NB4 (cell line): ENCODE measurements at regions not wholly inside any gene's neighbourhood (a gene's known extent, or its start where the extent isn't known, plus 50 kb on each side); places are given as distances from the start of the nearest gene placed in this dataset.

Source experiments
- DNase-seq: peaks from one replicate; pipeline ENCODE4 v3.0.0; 2010; ENCODE audit warnings: low read depth
- H3K4me3 ChIP-seq: one replicate; pipeline ENCODE4 v1.5.1; 2011; ENCODE audit warnings: mild to moderate bottlenecking, low read depth, low read length, moderate library complexity
- MAX ChIP-seq: IDR thresholded peaks from 2 replicates; pipeline ENCODE4 v1.6.1; 2011; ENCODE audit warnings: low read depth, low read length
- MYC ChIP-seq: IDR thresholded peaks from 2 replicates; pipeline ENCODE4 v1.6.1; 2011; ENCODE audit warnings: low read depth, low read length
- POLR2A ChIP-seq: IDR thresholded peaks from 2 replicates; pipeline ENCODE4 v1.6.1; 2011; ENCODE audit warnings: mild to moderate bottlenecking; ENCODE audit not compliant: insufficient read length; ENCODE audit errors: extremely low read depth
- TF ChIP-seq, protein P1 (sequence below): IDR thresholded peaks from one replicate; pipeline ENCODE4 v1.5.1; 2012; ENCODE audit warnings: low read depth, low read length

DNA sequence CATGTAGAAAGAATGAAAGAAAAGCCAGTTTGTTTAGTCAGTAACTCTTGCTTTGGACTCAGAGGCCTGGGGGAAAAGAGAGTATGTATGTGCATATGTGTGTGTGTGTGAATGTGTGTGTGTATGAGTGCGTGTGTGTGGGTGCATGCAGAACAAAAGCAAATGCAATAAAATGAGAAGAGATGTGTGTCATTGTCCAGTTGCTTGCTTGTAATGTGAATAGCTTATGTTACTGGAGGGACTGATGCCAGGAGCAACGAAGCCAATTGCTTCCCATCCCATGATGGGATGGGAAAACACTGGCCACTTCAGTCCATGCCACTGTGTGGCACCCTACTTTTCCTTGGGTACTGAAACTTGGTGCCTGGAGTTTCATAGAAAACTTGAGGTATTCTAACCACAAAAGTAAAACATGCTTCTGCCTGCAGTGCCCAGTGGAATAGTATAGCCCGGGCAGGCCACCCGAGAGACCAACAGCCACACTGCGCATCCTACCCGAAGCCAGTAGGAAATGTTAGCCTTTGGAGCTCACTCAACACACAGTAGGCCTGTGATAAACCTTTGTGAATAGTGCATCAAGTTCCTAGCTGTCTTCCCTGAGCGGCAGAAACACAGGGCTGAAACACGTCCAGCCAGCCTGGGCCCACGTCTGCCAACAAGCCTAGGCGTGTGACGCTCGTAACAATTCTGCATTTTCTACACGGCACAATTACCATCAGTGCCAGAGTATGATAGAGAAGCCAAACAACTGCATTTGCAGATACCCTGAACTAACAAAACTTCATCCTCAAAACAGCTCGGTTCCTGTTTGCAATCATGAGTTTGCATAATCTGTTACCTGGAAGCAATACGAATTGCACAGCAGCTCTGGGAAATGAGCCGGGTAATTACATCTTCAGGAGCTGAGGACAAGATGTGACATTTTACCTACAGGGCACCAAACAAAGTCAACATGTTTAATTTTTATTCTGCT is 198.1 kb downstream of the SYK start:
- DNase-seq = no peak
- no peak overlapping the region for H3K4me3 ChIP-seq
- TF ChIP-seq, protein P1, sequence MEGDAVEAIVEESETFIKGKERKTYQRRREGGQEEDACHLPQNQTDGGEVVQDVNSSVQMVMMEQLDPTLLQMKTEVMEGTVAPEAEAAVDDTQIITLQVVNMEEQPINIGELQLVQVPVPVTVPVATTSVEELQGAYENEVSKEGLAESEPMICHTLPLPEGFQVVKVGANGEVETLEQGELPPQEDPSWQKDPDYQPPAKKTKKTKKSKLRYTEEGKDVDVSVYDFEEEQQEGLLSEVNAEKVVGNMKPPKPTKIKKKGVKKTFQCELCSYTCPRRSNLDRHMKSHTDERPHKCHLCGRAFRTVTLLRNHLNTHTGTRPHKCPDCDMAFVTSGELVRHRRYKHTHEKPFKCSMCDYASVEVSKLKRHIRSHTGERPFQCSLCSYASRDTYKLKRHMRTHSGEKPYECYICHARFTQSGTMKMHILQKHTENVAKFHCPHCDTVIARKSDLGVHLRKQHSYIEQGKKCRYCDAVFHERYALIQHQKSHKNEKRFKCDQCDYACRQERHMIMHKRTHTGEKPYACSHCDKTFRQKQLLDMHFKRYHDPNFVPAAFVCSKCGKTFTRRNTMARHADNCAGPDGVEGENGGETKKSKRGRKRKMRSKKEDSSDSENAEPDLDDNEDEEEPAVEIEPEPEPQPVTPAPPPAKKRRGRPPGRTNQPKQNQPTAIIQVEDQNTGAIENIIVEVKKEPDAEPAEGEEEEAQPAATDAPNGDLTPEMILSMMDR = no peak

DNA sequence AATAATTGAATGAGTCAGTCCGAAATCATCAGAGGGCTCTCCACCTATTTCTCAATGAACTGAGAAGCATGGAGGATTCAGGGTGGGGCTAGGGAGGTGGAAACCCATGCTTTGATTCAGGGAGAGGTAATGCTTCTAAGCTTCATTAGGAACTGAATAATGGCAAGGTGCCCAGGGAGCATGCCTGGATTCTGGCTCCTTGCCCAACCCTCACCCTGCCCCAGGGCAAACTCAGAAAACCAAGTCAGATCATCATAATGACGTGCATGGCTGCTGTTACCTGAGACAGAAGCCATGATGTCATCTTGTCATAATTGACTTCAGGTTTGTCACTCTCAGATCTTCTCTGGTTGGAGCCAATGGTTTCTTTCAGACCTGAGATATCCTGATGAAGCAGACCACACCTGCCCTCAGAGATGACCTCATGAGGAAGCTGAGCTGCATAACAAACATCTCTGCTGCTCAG is 199.6 kb downstream of the SYK start:
- no peak overlapping the region for H3K4me3 ChIP-seq
- DNase-seq = no peak
- TF ChIP-seq POLR2A = no peak
- no peak for TF ChIP-seq MAX
- TF ChIP-seq, protein P1 = no peak
- TF ChIP-seq MYC = no peak

- no peak for DNase-seq
- H3K4me3 ChIP-seq = no peak overlapping the region
These were observed 202.9 kb downstream of the SYK start for GRCh38 chr9:91004484-91004883.

GRCh38 chr9:91004992-91005391 is 203.4 kb downstream of the SYK start:
- no peak overlapping the region for H3K4me3 ChIP-seq
- no peak for TF ChIP-seq POLR2A
- TF ChIP-seq MAX = no peak
- TF ChIP-seq, protein P1 = no peak
- no peak for TF ChIP-seq MYC
- DNase-seq = no peak

More at GRCh38 chr9:91004484-91004883, 202.9 kb downstream of the SYK start:
- TF ChIP-seq, protein P1 = no peak
- TF ChIP-seq MAX (no peak), MYC (no peak), POLR2A (no peak)

GRCh38 chr9:91006046-91006445 is 204.4 kb downstream of the SYK start:
- TF ChIP-seq POLR2A = no peak
- no peak for TF ChIP-seq MYC
- TF ChIP-seq MAX = no peak
- TF ChIP-seq, protein P1 = no peak
- H3K4me3 ChIP-seq = no peak overlapping the region
- no peak for DNase-seq
